Bronchial epithelial cell (primary cell): ENCODE measurements at regions not wholly inside any gene's neighbourhood (a gene's known extent, or its start where the extent isn't known, plus 50 kb on each side); places are given as distances from the start of the nearest gene placed in this dataset.

Experiments
- DNase-seq: peaks from one replicate; pipeline ENCODE4 v3.0.0-alpha.2; 2010; ENCODE audit warnings: low read depth
- FAIRE-seq: peaks from 2 replicates; lab custom pipeline; 2011; peaks lifted over from hg19 to GRCh38; lab: Jason Lieb, UNC
- H3K27me3 ChIP-seq: 2 replicates; pipeline ENCODE4 v1.5.1; 2011; ENCODE audit warnings: low read length; ENCODE audit not compliant: control insufficient read depth, insufficient read depth
- H3K36me3 ChIP-seq: 2 replicates; pipeline ENCODE4 v1.5.1; 2011; ENCODE audit warnings: low read length; ENCODE audit not compliant: control insufficient read depth, insufficient read depth
- H3K4me3 ChIP-seq: 2 replicates; pipeline ENCODE4 v1.5.1; 2011; ENCODE audit warnings: mild to moderate bottlenecking, low read depth, low read length, control low read depth
- CTCF ChIP-seq: IDR thresholded peaks from 2 replicates; pipeline ENCODE4 v1.5.1; 2011; ENCODE audit warnings: mild to moderate bottlenecking, moderate library complexity, low read length, control low read depth, inconsistent platforms; ENCODE audit not compliant: insufficient read depth, severe bottlenecking

GRCh38 chr3:166556955-166557354 lies 719.7 kb upstream of the BCHE start:
- Histone ChIP-seq H3K36me3 (no peaks in the 10 kb centered on the region), H3K4me3 (no peak overlapping the region), H3K27me3 (no peaks in the 10 kb centered on the region)
- FAIRE-seq = no peak
- DNase-seq = no peak
- no peak for TF ChIP-seq CTCF

GRCh38 chr3:166554023-166554422 lies 716.8 kb upstream of the BCHE start:
- no peak for FAIRE-seq
- no peak for DNase-seq
- Histone ChIP-seq H3K36me3 (no peaks in the 10 kb centered on the region), H3K27me3 (no peaks in the 10 kb centered on the region), H3K4me3 (no peak overlapping the region)
- no peak for TF ChIP-seq CTCF

- TF ChIP-seq CTCF = no peak
- Histone ChIP-seq H3K27me3 (no peaks in the 10 kb centered on the region), H3K4me3 (no peak overlapping the region), H3K36me3 (no peaks in the 10 kb centered on the region)
- no peak for DNase-seq
- no peak for FAIRE-seq
These were observed 696.5 kb upstream of the BCHE start for GRCh38 chr3:166533740-166534139.

- Histone ChIP-seq H3K27me3 (no peaks in the 10 kb centered on the region), H3K4me3 (no peak overlapping the region), H3K36me3 (no peaks in the 10 kb centered on the region)
- no peak for DNase-seq
- no peak for TF ChIP-seq CTCF
- FAIRE-seq = no peak
These were observed 694.5 kb upstream of the BCHE start for GRCh38 chr3:166531730-166532129.

- no peak for TF ChIP-seq CTCF
- Histone ChIP-seq H3K4me3 (no peak overlapping the region), H3K27me3 (no peaks in the 10 kb centered on the region), H3K36me3 (no peaks in the 10 kb centered on the region)
- DNase-seq = peak; percentile 34
- FAIRE-seq = no peak
These were observed 690.1 kb upstream of the BCHE start for GRCh38 chr3:166527325-166527724.

GRCh38 chr3:166526881-166527280 lies 689.7 kb upstream of the BCHE start:
- Histone ChIP-seq H3K4me3 (no peak overlapping the region), H3K27me3 (no peaks in the 10 kb centered on the region), H3K36me3 (no peaks in the 10 kb centered on the region)
- FAIRE-seq = no peak
- TF ChIP-seq CTCF = no peak
- DNase-seq = no peak
